H9 (cell line): ENCODE measurements at regions not wholly inside any gene's neighbourhood (a gene's known extent, or its start where the extent isn't known, plus 50 kb on each side); places are given as distances from the start of the nearest gene placed in this dataset.

ENCODE experiments used
- DNase-seq: peaks from one replicate; pipeline ENCODE4 v3.0.0-alpha.2; 2017
- H2AFZ ChIP-seq: one replicate; pipeline ENCODE4 v1.6.1; 2013; ENCODE audit warnings: mild to moderate bottlenecking, low read length, control low read depth, moderate library complexity
- H2AK5ac ChIP-seq: 2 replicates; pipeline ENCODE4 v1.6.1; 2013; ENCODE audit warnings: low read length, control low read depth, mixed read lengths; ENCODE audit not compliant: insufficient read length
- H2BK120ac ChIP-seq: one replicate; pipeline ENCODE4 v1.6.1; 2013; ENCODE audit warnings: low read depth, mild to moderate bottlenecking, low read length, control low read depth, inconsistent platforms; ENCODE audit not compliant: poor library complexity, severe bottlenecking
- H2BK12ac ChIP-seq: 2 replicates; pipeline ENCODE4 v1.6.1; 2013; ENCODE audit warnings: low read length, control low read depth, mixed read lengths, low read depth; ENCODE audit not compliant: insufficient read length
- H2BK15ac ChIP-seq: 2 replicates; pipeline ENCODE4 v1.6.1; 2013; ENCODE audit warnings: low read depth, low read length, control low read depth
- H2BK20ac ChIP-seq: one replicate; pipeline ENCODE4 v1.6.1; 2013; ENCODE audit warnings: low read depth, mild to moderate bottlenecking, low read length, control low read depth, inconsistent platforms; ENCODE audit not compliant: poor library complexity, severe bottlenecking
- H2BK5ac ChIP-seq: 2 replicates; pipeline ENCODE4 v1.6.1; 2013; ENCODE audit warnings: low read length, control low read depth, mixed read lengths; ENCODE audit not compliant: insufficient read length
- H3K14ac ChIP-seq: 2 replicates; pipeline ENCODE4 v1.6.1; 2013; ENCODE audit warnings: low read length, control low read depth; ENCODE audit not compliant: insufficient read depth
- H3K18ac ChIP-seq: 2 replicates; pipeline ENCODE4 v1.6.1; 2013; ENCODE audit warnings: low read depth, mild to moderate bottlenecking, mixed read lengths, low read length, control low read depth; ENCODE audit not compliant: insufficient read length
- H3K23ac ChIP-seq: 2 replicates; pipeline ENCODE4 v1.6.1; 2013; ENCODE audit warnings: low read length, control low read depth, mixed read lengths, low read depth; ENCODE audit not compliant: insufficient read length
- H3K23me2 ChIP-seq: 2 replicates; pipeline ENCODE4 v1.6.1; 2013; ENCODE audit warnings: low read depth, mild to moderate bottlenecking, mixed read lengths, low read length, control low read depth; ENCODE audit not compliant: insufficient read length, poor library complexity, severe bottlenecking
- H3K27ac ChIP-seq: 2 replicates; pipeline ENCODE4 v1.5.1; 2013; ENCODE audit warnings: low read length, control low read depth, mixed read lengths, low read depth; ENCODE audit not compliant: insufficient read length
- H3K27me3 ChIP-seq: 2 replicates; pipeline ENCODE4 v1.6.1; 2013; ENCODE audit warnings: low read length, control low read depth, inconsistent platforms; ENCODE audit not compliant: insufficient read depth
- H3K4ac ChIP-seq: 2 replicates; pipeline ENCODE4 v1.6.1; 2013; ENCODE audit warnings: low read depth, mild to moderate bottlenecking, control low read depth, inconsistent platforms, low read length, moderate library complexity
- H3K4me1 ChIP-seq: 2 replicates; pipeline ENCODE4 v1.6.1; 2013; ENCODE audit warnings: low read length, control low read depth, inconsistent platforms; ENCODE audit not compliant: insufficient read depth
- H3K4me2 ChIP-seq: 2 replicates; pipeline ENCODE4 v1.6.1; 2013; ENCODE audit warnings: low read length, control low read depth, mixed read lengths; ENCODE audit not compliant: insufficient read length, insufficient read depth
- H3K56ac ChIP-seq: 2 replicates; pipeline ENCODE4 v1.6.1; 2013; ENCODE audit warnings: low read depth, mild to moderate bottlenecking, mixed read lengths, low read length, control low read depth; ENCODE audit not compliant: insufficient read length
- H3K79me1 ChIP-seq: 2 replicates; pipeline ENCODE4 v1.6.1; 2013; ENCODE audit warnings: low read depth, mild to moderate bottlenecking, moderate library complexity, low read length, control low read depth, inconsistent platforms; ENCODE audit not compliant: insufficient read depth, poor library complexity, severe bottlenecking
- H3K79me2 ChIP-seq: 2 replicates; pipeline ENCODE4 v1.6.1; 2013; ENCODE audit warnings: low read length, control low read depth, inconsistent platforms; ENCODE audit not compliant: insufficient read depth
- H3K9ac ChIP-seq: 2 replicates; pipeline ENCODE4 v1.6.1; 2013; ENCODE audit warnings: low read length, control low read depth, mixed read lengths; ENCODE audit not compliant: insufficient read length; ENCODE audit errors: extremely low read depth
- H3K9me3 ChIP-seq: one replicate; pipeline ENCODE4 v1.6.1; 2013; ENCODE audit warnings: low read depth, low read length, inconsistent platforms; ENCODE audit not compliant: control insufficient read depth
- H3T11ph ChIP-seq: one replicate; pipeline ENCODE4 v1.6.1; 2013; ENCODE audit warnings: mild to moderate bottlenecking, low read length, control low read depth, inconsistent platforms
- H4K20me1 ChIP-seq: one replicate; pipeline ENCODE4 v1.6.1; 2013; ENCODE audit not compliant: control insufficient read depth, insufficient read length, insufficient read depth
- H4K5ac ChIP-seq: 2 replicates; pipeline ENCODE4 v1.6.1; 2013; ENCODE audit warnings: low read depth, mild to moderate bottlenecking, mixed read lengths, low read length, control low read depth; ENCODE audit not compliant: insufficient read length
- H4K8ac ChIP-seq: replicated peaks from 2 replicates; pipeline ENCODE4 v1.6.1; 2013; ENCODE audit warnings: low read length, control low read depth, mixed read lengths, low read depth; ENCODE audit not compliant: insufficient read length
- H4K91ac ChIP-seq: 2 replicates; pipeline ENCODE4 v1.6.1; 2013; ENCODE audit warnings: low read depth, mild to moderate bottlenecking, moderate library complexity, mixed read lengths, low read length, control low read depth; ENCODE audit not compliant: insufficient read length
- H3K27ac Mint-ChIP-seq, 3 experiments: 2 replicates in 2 of 3; 3 replicates in 1 of 3; pipeline ENCODE4 v1.8.0; 2020 to 2021; ENCODE audit warnings: mixed read lengths in 3 of 3, mild to moderate bottlenecking in 1 of 3, moderate library complexity in 1 of 3
- H3K27me3 Mint-ChIP-seq: 2 replicates; pipeline ENCODE4 v1.8.0; 2021; ENCODE audit warnings: low read depth, mild to moderate bottlenecking, moderate library complexity, mixed read lengths
- H3K36me3 Mint-ChIP-seq, 3 experiments: 2 replicates in 2 of 3; 3 replicates in 1 of 3; pipeline ENCODE4 v1.8.0; 2020 to 2021; ENCODE audit warnings: low read depth in 3 of 3, mixed read lengths in 3 of 3; ENCODE audit not compliant: insufficient read depth in 1 of 3
- H3K4me1 Mint-ChIP-seq, 2 experiments: 2 replicates each; pipeline ENCODE4 v1.8.0; 2020; ENCODE audit warnings: mixed read lengths in 2 of 2
- H3K4me3 Mint-ChIP-seq, 2 experiments: 2 replicates in 1 of 2; 3 replicates in 1 of 2; pipeline ENCODE4 v1.8.0; 2020 to 2021; ENCODE audit warnings: mild to moderate bottlenecking in 2 of 2, mixed read lengths in 2 of 2, moderate library complexity in 1 of 2
- H3K9me3 Mint-ChIP-seq, 2 experiments: 2 replicates in 1 of 2; 3 replicates in 1 of 2; pipeline ENCODE4 v1.8.0; 2020; ENCODE audit warnings: mild to moderate bottlenecking in 2 of 2, mixed read lengths in 2 of 2, moderate library complexity in 1 of 2
- CTCF ChIP-seq: fragments of 200-600 bp; sonication (generic); conservative IDR thresholded peaks from 3 replicates; pipeline ENCODE4 v1.8.0; 2021; ENCODE audit warnings: antibody characterized with exemption, mild to moderate bottlenecking
- WGBS: extraction: QIAGEN DNeasy Blood & Tissue Kit; methylation state at CpG from one replicate; pipeline ENCODE4 v1.1.7; 2013; ENCODE audit warnings: missing lambda C conversion rate, low lambda C conversion rate, mixed read lengths; ENCODE audit not compliant: insufficient read length; ENCODE audit errors: extremely low coverage; 5-methylcytosine and 5-hydroxymethylcytosine counted together

- Mint-ChIP-seq H3K9me3 (no peaks in the 10 kb centered on the region), H3K4me1 (no peaks in the 10 kb centered on the region), H3K27me3 (no peaks in the 10 kb centered on the region), H3K4me3 (no peak overlapping the region), H3K27ac (no peak overlapping the region), H3K36me3 (no peaks in the 10 kb centered on the region)
- no peak overlapping the region for H3K14ac ChIP-seq
- no peak overlapping the region for H2BK5ac ChIP-seq
- H3K27me3 ChIP-seq: no peaks in the 10 kb centered on the region
- TF ChIP-seq CTCF: no peak
- no peaks in the 10 kb centered on the region for H3K23me2 ChIP-seq
- no peak overlapping the region for H2BK120ac ChIP-seq
- no peak overlapping the region for H4K5ac ChIP-seq
- no peak overlapping the region for H2BK15ac ChIP-seq
- no peak overlapping the region for H4K91ac ChIP-seq
- H3K4ac ChIP-seq: no peak overlapping the region
- no peaks in the 10 kb centered on the region for H3K79me2 ChIP-seq
- DNase-seq: no peak
- H3K18ac ChIP-seq: no peak overlapping the region
- no peaks in the 10 kb centered on the region for H3K79me1 ChIP-seq
- no peaks in the 10 kb centered on the region for H4K20me1 ChIP-seq
- no peak overlapping the region for H2AK5ac ChIP-seq
- no peaks in the 10 kb centered on the region for H3K4me1 ChIP-seq
- no peak overlapping the region for H2BK20ac ChIP-seq
- H2AFZ ChIP-seq: no peak overlapping the region
- no peak overlapping the region for H3K4me2 ChIP-seq
- H3K56ac ChIP-seq: no peak overlapping the region
- no peak overlapping the region for H3K23ac ChIP-seq
- no peak overlapping the region for H3K9ac ChIP-seq
- no peak overlapping the region for H3K27ac ChIP-seq
- H2BK12ac ChIP-seq: no peak overlapping the region
- H4K8ac ChIP-seq: no peak overlapping the region
- no peaks in the 10 kb centered on the region for H3K9me3 ChIP-seq
- H3T11ph ChIP-seq: no peak overlapping the region
- no CpG with 5 or more reads among the region's 1 CpG for WGBS
Measured at GRCh38 chrX:5449323-5449722, 779.3 kb downstream of the NLGN4X start.
